Spleen (tissue), 11 donors: ENCODE measurements at regions not wholly inside any gene's neighbourhood (a gene's known extent, or its start where the extent isn't known, plus 50 kb on each side); places are given as distances from the start of the nearest gene placed in this dataset.

Experiments used
- DNase-seq: peaks from one replicate; pipeline ENCODE4 v3.0.0-alpha.2; 2020
- H3K27ac ChIP-seq, 8 donors: fragments of 200-600 bp; sonication (generic) in 7 of 8; 1 replicate in 4 of 8; 2 replicates in 4 of 8; pipeline versions ENCODE4 v1.5.0 to v1.8.0; 2016 to 2021; ENCODE audit warnings: inconsistent platforms in 4 of 8, mild to moderate bottlenecking in 4 of 8, moderate library complexity in 1 of 8
- H3K27me3 ChIP-seq, 7 donors: fragments of 200-600 bp; sonication (generic) in 6 of 7; replicated peaks in 1 of 7; 1 replicate in 4 of 7; 2 replicates in 3 of 7; pipeline versions ENCODE4 v1.5.0 to v1.8.0; 2016 to 2021; ENCODE audit warnings: inconsistent platforms in 3 of 7, mild to moderate bottlenecking in 1 of 7
- H3K36me3 ChIP-seq, 6 donors: fragments of 200-600 bp; sonication (generic) in 5 of 6; 1 replicate in 4 of 6; 2 replicates in 2 of 6; pipeline versions ENCODE4 v1.5.0 to v1.8.0; 2016 to 2021; ENCODE audit warnings: inconsistent platforms in 2 of 6
- H3K4me1 ChIP-seq, 6 donors: fragments of 200-600 bp; sonication (generic) in 5 of 6; 1 replicate in 3 of 6; 2 replicates in 3 of 6; pipeline versions ENCODE4 v1.5.0 to v1.8.0; 2016 to 2021; ENCODE audit warnings: inconsistent platforms in 3 of 6
- H3K4me3 ChIP-seq, 8 donors: fragments of 200-600 bp; sonication (generic) in 7 of 8; 1 replicate in 4 of 8; 2 replicates in 4 of 8; pipeline versions ENCODE4 v1.5.0 to v1.8.0; 2016 to 2021; ENCODE audit warnings: inconsistent platforms in 4 of 8, mild to moderate bottlenecking in 4 of 8, moderate library complexity in 2 of 8
- H3K9me3 ChIP-seq, 8 donors: fragments of 200-600 bp; sonication (generic) in 7 of 8; 1 replicate in 4 of 8; 2 replicates in 4 of 8; pipeline versions ENCODE4 v1.5.0 to v1.8.0; 2016 to 2021; ENCODE audit warnings: inconsistent platforms in 4 of 8
- CTCF ChIP-seq, 11 experiments: fragments of 200-600 bp in 7 of 11; fragments of 450-650 bp in 4 of 11; sonication (generic) in 4 of 11; IDR thresholded peaks in 8 of 11; conservative IDR thresholded peaks in 3 of 11; 1 replicate in 7 of 11; 2 replicates in 4 of 11; pipeline versions ENCODE4 v1.4.0 to v1.8.0; 2016 to 2021; ENCODE audit warnings: antibody characterized with exemption in 11 of 11, inconsistent platforms in 4 of 11, mild to moderate bottlenecking in 1 of 11
- POLR2A ChIP-seq, 3 donors: fragments of 450-650 bp; IDR thresholded peaks; one replicate each; pipeline ENCODE4 v1.5.1; 2017; ENCODE audit warnings: antibody characterized with exemption in 3 of 3, mild to moderate bottlenecking in 1 of 3
- POLR2AphosphoS5 ChIP-seq, 3 donors: sonication (generic); formaldehyde crosslinking; IDR thresholded peaks; one replicate each; pipeline ENCODE4 v1.5.1; 2017; ENCODE audit warnings: antibody characterized with exemption in 3 of 3
- WGBS, 5 donors: extraction: QIAGEN DNeasy Blood & Tissue Kit in 3 of 5; methylation state at CpG; one replicate each; pipeline versions ENCODE4 v1.1.5 to v1.1.7; 2013 to 2018; 5-methylcytosine and 5-hydroxymethylcytosine counted together
- intact Hi-C: fragments of 100-400 bp; cut with DNase I; formaldehyde crosslinking; loops from one replicate; pipeline ENCODE4 v1.15.0; 2023; ENCODE audit warnings: low total_unique reads
- donor health status: healthy with polysubstance abuse.
- donor health status: DM: no; HTN: no; CAD: no; lungs with moderate emphysema.
- donor health status: DM: no; HTN: no; CAD: no.
- donor health status: Bipolar disorder and iron deficiency.
- donor health status: healthy.
- donor health status: DM: no; HTN: no; CAD: no.
- donor health status: DM: yes; HTN: yes; CAD: no.

DNA sequence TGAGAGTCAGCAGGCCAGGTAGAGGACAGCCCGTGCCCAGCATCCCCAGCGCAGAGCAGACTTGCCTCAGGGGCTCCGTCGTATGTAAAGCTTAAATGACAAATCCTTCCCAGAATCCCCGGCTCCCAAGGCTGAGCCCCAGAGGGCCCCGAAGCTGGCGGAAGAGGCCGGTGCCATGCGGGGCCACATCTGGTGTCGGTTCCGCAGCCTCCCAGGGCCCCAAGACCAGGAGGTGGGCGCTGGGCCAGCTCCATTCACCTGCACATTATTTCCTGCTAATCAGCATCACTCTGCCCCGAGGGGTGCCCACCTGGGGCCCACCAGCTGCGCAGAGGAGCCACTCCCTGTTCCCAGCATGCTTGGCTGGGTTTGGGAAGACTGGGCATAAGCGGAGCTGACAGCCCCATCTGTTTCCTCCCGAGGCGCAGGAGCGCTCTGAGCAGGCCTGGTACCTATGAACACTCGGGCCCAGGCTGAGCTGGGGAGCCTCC lies 124.0 kb upstream of the PPP1R26 start:
- intact Hi-C loops: no loop called here
- TF ChIP-seq POLR2AphosphoS5 (IDR thresholded peaks at IDR 0.05) (no peak), CTCF (IDR thresholded peaks at IDR 0.05 in 8 of 11, conservative IDR thresholded peaks at IDR 0.05 in 3 of 11) (no peak), POLR2A (IDR thresholded peaks at IDR 0.05) (no peak)
- 79 to 89% (median 87%) methylated on average over 6 to 19 of the region's 19 CpGs for WGBS, 5 donors
- no peak for DNase-seq
- peaks cover 0 to 48% (median 0%) of the 10 kb centered on the region in 7 donors for H3K27me3 ChIP-seq
- peaks cover 0 to 16% (median 3%) of the 10 kb centered on the region in 6 donors for H3K4me1 ChIP-seq
- H3K27ac ChIP-seq: no peak overlapping the region
- H3K9me3 ChIP-seq: no peaks in the 10 kb centered on the region
- no peak overlapping the region for H3K4me3 ChIP-seq
- H3K36me3 ChIP-seq: no peaks in the 10 kb centered on the region

- Histone ChIP-seq H3K4me1 (peaks cover 0 to 16% (median 3%) of the 10 kb centered on the region in 6 donors), H3K36me3 (no peaks in the 10 kb centered on the region), H3K27me3 (peaks cover 0 to 47% (median 0%) of the 10 kb centered on the region in 7 donors), H3K9me3 (no peaks in the 10 kb centered on the region), H3K27ac (no peak overlapping the region), H3K4me3 (no peak overlapping the region)
- intact Hi-C loops: no loop called here
- 88 to 95% (median 91%) methylated on average over 24 to 26 of the region's 26 CpGs for WGBS, 5 donors
- DNase-seq: no peak
- TF ChIP-seq POLR2AphosphoS5 (IDR thresholded peaks at IDR 0.05): no peak
Observed at GRCh38 chr9:135356021-135356420, 123.6 kb upstream of the PPP1R26 start.

DNA sequence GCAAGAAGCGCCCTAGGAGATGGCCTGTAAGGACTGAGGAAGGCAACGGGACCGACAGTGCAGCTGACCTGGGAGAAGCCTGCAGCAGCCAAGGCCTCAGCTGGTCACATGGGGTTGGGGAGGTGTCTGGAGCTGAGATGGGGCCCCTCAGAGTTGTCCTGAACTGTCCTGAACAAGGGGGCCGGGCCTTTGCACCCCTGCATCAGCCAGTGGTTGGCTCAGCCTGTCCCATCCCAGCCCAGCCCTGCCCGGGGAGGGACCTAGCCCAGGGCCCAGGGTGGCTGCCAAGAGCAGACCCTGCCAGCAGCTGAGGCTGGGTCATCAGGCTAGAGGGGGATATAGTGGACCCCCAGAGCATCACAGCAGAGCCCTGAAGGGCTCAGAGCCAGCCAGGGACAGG lies 122.8 kb upstream of the PPP1R26 start:
- H3K36me3 ChIP-seq: no peaks in the 10 kb centered on the region
- no peak for DNase-seq
- 79 to 95% (median 85%) methylated on average over 3 to 5 of the region's 5 CpGs for WGBS, 5 donors
- peaks cover 0 to 16% (median 3%) of the 10 kb centered on the region in 6 donors for H3K4me1 ChIP-seq
- intact Hi-C loops: no loop called here
- H3K27ac ChIP-seq: no peak overlapping the region
- TF ChIP-seq POLR2AphosphoS5 (IDR thresholded peaks at IDR 0.05) (no peak), POLR2A (IDR thresholded peaks at IDR 0.05) (no peak), CTCF (IDR thresholded peaks at IDR 0.05 in 8 of 11, conservative IDR thresholded peaks at IDR 0.05 in 3 of 11) (no peak)
- no peaks in the 10 kb centered on the region for H3K9me3 ChIP-seq
- peaks cover 0 to 40% (median 0%) of the 10 kb centered on the region in 7 donors for H3K27me3 ChIP-seq
- H3K4me3 ChIP-seq: no peak overlapping the region

DNA sequence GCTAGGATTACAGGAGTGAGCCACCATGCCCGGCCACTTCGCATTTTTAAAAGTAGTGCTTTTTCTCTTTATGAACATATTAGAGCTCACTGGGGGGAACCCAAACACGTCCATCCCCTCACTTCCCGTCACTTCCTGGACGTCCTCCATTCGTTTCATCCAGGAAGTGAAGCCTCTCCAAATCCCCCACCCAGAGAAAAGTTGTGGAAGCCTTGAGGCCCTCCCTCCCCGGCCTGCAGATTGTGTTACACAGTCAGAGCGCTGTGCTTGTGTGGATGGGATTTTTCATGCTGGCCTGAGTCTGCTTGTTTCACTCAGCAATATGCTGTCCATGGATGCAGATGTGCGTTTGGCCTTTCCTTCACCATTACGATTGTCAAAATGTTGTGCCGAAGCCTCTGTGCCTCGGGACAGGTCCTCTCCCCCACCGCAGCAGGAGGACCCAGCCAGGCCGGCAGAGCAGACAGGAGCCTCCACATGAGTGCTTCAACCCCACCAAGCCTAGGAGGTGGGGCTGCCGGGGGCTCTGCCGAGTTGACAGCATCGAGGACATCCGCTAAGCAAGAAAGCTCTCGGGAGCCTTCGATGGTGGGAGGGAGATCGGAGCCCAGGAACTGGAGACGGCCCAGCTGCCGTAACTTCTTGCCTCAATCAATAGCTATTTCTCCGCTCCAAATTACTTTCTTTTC lies 121.6 kb upstream of the PPP1R26 start:
- Histone ChIP-seq H3K4me1 (peaks cover 0 to 12% (median under 1%) of the 10 kb centered on the region in 6 donors), H3K4me3 (no peak overlapping the region), H3K36me3 (no peaks in the 10 kb centered on the region), H3K9me3 (peaks cover 0 to 6% (median 0%) of the 10 kb centered on the region in 8 donors), H3K27me3 (peaks cover 0 to 36% (median 0%) of the 10 kb centered on the region in 7 donors), H3K27ac (no peak overlapping the region)
- 67 to 73% (median 72%) methylated on average over 23 to 24 of the region's 24 CpGs for WGBS, 5 donors
- DNase-seq: no peak
- intact Hi-C loops: no loop called here
- TF ChIP-seq CTCF (IDR thresholded peaks at IDR 0.05 in 8 of 11, conservative IDR thresholded peaks at IDR 0.05 in 3 of 11) (no peak), POLR2A (IDR thresholded peaks at IDR 0.05) (no peak), POLR2AphosphoS5 (IDR thresholded peaks at IDR 0.05) (no peak)
